ENCODE measurements at regions not wholly inside any gene's neighbourhood (a gene's known extent, or its start where the extent isn't known, plus 50 kb on each side); places are given as distances from the start of the nearest gene placed in this dataset.

DNA sequence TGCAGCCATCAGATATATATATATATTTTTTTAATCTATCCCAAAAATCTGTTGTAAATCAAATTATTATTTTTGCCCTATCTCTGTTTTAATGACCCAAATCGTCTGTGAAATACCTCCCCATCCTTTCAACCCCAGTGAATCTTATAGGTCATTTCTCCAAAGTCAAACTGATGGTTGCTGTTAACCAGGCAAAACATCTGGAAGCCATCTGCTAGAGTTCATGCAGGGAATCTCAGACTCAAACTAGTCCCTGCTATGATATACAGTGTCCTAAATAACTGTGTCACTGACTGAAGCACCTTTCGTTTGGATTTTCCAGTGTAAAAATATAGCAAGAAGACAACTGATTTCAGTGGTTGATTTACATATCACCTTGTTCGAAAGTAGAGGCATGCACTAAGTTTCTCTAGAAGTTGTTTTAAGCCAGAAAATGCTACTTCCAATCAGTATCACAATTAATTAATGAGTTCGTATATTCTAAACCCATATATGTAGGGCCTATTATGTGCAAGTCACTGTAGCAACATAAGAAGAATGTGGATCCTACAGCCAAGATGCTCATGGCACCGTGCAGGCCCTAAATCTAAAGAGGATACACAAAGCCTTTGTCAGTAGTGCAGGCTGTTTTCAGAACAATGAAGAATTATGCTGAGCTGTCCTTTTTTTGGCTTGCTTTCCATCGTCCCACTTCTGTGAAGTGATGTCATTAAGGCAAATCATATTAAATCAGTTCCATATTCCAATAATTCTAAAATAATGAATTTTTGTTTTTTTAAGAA, 566.0 kb downstream of the STK39 start:
- no peaks in the 10 kb centered on the region for H3K4me1 ChIP-seq (ENCODE audit: control extremely low read depth in 1 of 4, control insufficient read depth in 4 of 4, insufficient read depth in 4 of 4, low read length in 3 of 4)
- no peaks in the 10 kb centered on the region for H3K9me3 ChIP-seq (ENCODE audit: control extremely low read depth in 1 of 5, control insufficient read depth in 4 of 5, insufficient read depth in 2 of 5, low read depth in 1 of 5, low read length in 4 of 5)
- no peak for DNase-seq
- 98% methylated on average over 4 of the region's 6 CpGs for WGBS (ENCODE audit: insufficient coverage)
- H3K4me3 ChIP-seq (ENCODE audit: control insufficient read depth in 1 of 7, extremely low read depth in 1 of 7, insufficient read depth in 4 of 7, low read depth in 2 of 7, low read length in 6 of 7), result no peak overlapping the region
- H3K27ac ChIP-seq (ENCODE audit: insufficient read depth in 1 of 2, low read depth in 1 of 2, low read length in 2 of 2, poor library complexity in 1 of 2, severe bottlenecking in 2 of 2), result no peak overlapping the region
- H3K27me3 ChIP-seq (replicated peaks in 2 of 5; ENCODE audit: control insufficient read depth in 4 of 5, insufficient read depth in 5 of 5, low read length in 4 of 5), result no peaks in the 10 kb centered on the region
- ChIA-PET CTCF (no interaction called here), POLR2A (no interaction called here)
- no peaks in the 10 kb centered on the region for H3K36me3 ChIP-seq (ENCODE audit: control insufficient read depth in 4 of 4, insufficient read depth in 4 of 4, low read length in 3 of 4)

DNA sequence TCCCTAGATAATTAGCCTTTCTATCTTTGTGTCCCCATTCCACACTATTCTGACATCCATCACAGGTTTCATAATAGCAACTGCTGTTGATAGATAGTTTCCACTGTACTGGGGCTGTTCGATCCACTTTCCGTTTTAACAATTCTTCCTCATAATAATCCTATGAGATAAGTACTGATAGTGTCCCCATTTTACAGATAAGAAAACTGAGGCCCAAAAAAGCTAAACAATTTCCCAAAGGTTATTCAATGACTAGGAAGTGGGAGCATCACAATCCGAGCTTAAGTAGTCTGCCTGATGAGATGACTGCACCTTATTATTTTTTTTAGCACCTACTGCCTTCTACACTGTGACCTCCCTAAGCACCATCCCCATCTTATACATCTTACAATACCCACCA, 569.2 kb downstream of the STK39 start:
- Histone ChIP-seq H3K36me3 (ENCODE audit: control insufficient read depth in 4 of 4, insufficient read depth in 4 of 4, low read length in 3 of 4) (no peaks in the 10 kb centered on the region), H3K4me1 (ENCODE audit: control extremely low read depth in 1 of 4, control insufficient read depth in 4 of 4, insufficient read depth in 4 of 4, low read length in 3 of 4) (no peaks in the 10 kb centered on the region), H3K27me3 (replicated peaks in 2 of 5; ENCODE audit: control insufficient read depth in 4 of 5, insufficient read depth in 5 of 5, low read length in 4 of 5) (no peaks in the 10 kb centered on the region), H3K9me3 (ENCODE audit: control extremely low read depth in 1 of 5, control insufficient read depth in 4 of 5, insufficient read depth in 2 of 5, low read depth in 1 of 5, low read length in 4 of 5) (no peaks in the 10 kb centered on the region), H3K4me3 (ENCODE audit: control insufficient read depth in 1 of 7, extremely low read depth in 1 of 7, insufficient read depth in 4 of 7, low read depth in 2 of 7, low read length in 6 of 7) (no peak overlapping the region), H3K27ac (ENCODE audit: insufficient read depth in 1 of 2, low read depth in 1 of 2, low read length in 2 of 2, poor library complexity in 1 of 2, severe bottlenecking in 2 of 2) (no peak overlapping the region)
- ChIA-PET CTCF (no interaction called here), POLR2A (no interaction called here)
- 94% methylated on average over 3 of the region's 3 CpGs for WGBS (ENCODE audit: insufficient coverage)
- no peak for DNase-seq

DNA sequence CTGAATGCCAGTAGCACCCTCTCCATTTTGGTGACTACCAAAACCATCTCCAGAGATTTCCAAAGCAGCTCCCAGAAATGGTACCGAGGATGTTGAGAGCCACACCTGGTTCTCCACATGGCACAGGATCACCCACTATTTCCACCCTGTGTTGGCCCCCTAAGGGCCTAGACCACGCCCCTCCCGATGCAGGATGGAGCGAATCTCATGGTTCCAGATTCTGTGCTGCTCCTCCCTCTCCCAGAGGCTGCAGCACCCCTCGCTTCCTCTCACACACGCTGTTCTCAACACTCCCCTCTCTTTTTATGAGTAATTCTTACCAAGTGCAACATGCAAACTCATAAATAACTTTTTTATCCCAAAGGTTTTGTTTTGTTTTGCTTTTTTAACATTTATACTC, 571.5 kb downstream of the STK39 start:
- ChIA-PET POLR2A (no interaction called here), CTCF (no interaction called here)
- Histone ChIP-seq H3K36me3 (ENCODE audit: control insufficient read depth in 4 of 4, insufficient read depth in 4 of 4, low read length in 3 of 4) (no peaks in the 10 kb centered on the region), H3K4me3 (ENCODE audit: control insufficient read depth in 1 of 7, extremely low read depth in 1 of 7, insufficient read depth in 4 of 7, low read depth in 2 of 7, low read length in 6 of 7) (no peak overlapping the region), H3K4me1 (ENCODE audit: control extremely low read depth in 1 of 4, control insufficient read depth in 4 of 4, insufficient read depth in 4 of 4, low read length in 3 of 4) (no peaks in the 10 kb centered on the region), H3K27me3 (replicated peaks in 2 of 5; ENCODE audit: control insufficient read depth in 4 of 5, insufficient read depth in 5 of 5, low read length in 4 of 5) (no peaks in the 10 kb centered on the region), H3K9me3 (ENCODE audit: control extremely low read depth in 1 of 5, control insufficient read depth in 4 of 5, insufficient read depth in 2 of 5, low read depth in 1 of 5, low read length in 4 of 5) (peaks cover 0 to 2% (median 0%) of the 10 kb centered on the region in 5 experiments), H3K27ac (ENCODE audit: insufficient read depth in 1 of 2, low read depth in 1 of 2, low read length in 2 of 2, poor library complexity in 1 of 2, severe bottlenecking in 2 of 2) (no peak overlapping the region)
- DNase-seq, result no peak
- WGBS (ENCODE audit: insufficient coverage), result 97% methylated on average over 6 of the region's 6 CpGs

DNA sequence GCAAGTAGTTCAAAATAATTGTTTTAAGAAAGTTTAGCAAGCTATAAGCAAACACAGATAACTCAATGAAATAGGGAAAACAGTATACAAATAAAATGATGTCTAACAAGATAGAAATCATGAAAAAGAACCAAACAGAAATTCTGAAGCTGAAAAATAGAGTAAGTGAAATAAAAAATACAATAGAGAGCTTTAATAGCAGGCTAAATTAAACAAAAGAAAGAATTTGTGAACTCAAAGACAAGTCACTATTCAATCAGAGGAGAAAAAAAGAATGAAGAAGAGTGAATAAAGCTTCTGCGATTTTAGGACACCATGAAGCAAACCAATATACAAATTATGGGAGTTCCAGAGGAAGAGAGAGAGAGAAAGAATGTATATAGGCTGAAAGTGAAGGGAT, 576.8 kb downstream of the STK39 start:
- no peaks in the 10 kb centered on the region for H3K36me3 ChIP-seq (ENCODE audit: control insufficient read depth in 4 of 4, insufficient read depth in 4 of 4, low read length in 3 of 4)
- WGBS (ENCODE audit: insufficient coverage), result no CpG with 5 or more reads among the region's 1 CpG
- ChIA-PET CTCF (no interaction called here), POLR2A (no interaction called here)
- no peak overlapping the region for H3K27ac ChIP-seq (ENCODE audit: insufficient read depth in 1 of 2, low read depth in 1 of 2, low read length in 2 of 2, poor library complexity in 1 of 2, severe bottlenecking in 2 of 2)
- no peak for DNase-seq
- H3K4me3 ChIP-seq (ENCODE audit: control insufficient read depth in 1 of 7, extremely low read depth in 1 of 7, insufficient read depth in 4 of 7, low read depth in 2 of 7, low read length in 6 of 7), result no peak overlapping the region
- H3K27me3 ChIP-seq (replicated peaks in 2 of 5; ENCODE audit: control insufficient read depth in 4 of 5, insufficient read depth in 5 of 5, low read length in 4 of 5), result no peaks in the 10 kb centered on the region
- no peaks in the 10 kb centered on the region for H3K4me1 ChIP-seq (ENCODE audit: control extremely low read depth in 1 of 4, control insufficient read depth in 4 of 4, insufficient read depth in 4 of 4, low read length in 3 of 4)
- peaks cover 0 to 7% (median 2%) of the 10 kb centered on the region in 5 experiments for H3K9me3 ChIP-seq (ENCODE audit: control extremely low read depth in 1 of 5, control insufficient read depth in 4 of 5, insufficient read depth in 2 of 5, low read depth in 1 of 5, low read length in 4 of 5)

DNA sequence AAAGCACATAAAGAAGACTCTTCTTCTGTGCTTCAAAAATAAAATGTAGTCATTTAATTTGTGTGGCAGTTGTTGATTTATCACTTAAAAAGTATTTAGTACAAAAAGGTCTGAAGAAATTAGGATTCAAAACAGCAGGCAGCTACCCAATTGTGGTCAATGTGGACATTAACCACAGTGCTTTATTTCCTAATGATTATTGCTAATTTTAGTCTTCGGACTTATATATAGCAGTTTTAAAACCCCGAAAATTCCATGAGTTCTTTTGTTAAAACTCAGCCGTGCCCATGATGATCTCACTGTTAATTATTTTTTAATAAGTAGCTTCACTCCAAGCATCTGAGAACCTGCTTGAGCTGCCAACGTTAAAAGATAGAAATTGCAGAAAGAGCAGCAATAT, 594.3 kb downstream of the STK39 start:
- WGBS (ENCODE audit: insufficient coverage), result 100% methylated on average over 2 of the region's 4 CpGs

DNA sequence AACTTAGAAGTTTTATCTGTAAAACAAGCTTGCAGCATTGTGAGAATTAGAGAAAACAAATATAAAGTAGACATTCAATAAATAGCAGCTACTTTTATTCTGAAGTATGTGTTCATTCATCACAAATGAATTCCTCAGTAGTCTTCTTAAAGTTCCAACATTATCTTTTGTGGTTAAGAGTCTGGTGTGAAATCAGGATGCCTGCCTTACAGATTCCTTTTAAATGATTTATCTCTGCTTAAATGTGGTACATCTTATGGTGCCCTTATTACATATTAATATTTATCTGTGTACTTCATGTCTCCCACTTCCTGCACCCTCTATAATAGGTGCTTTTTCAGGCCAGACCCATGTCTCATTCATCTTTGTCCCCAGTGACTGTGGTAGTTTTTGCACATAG, 595.0 kb downstream of the STK39 start:
- DNase-seq, result no peak
- CTCF ChIA-PET, result no interaction called here

More for the DNA sequence above, 594.3 kb downstream of the STK39 start:
- no peak overlapping the region for H3K27ac ChIP-seq (ENCODE audit: insufficient read depth in 1 of 2, low read depth in 1 of 2, low read length in 2 of 2, poor library complexity in 1 of 2, severe bottlenecking in 2 of 2)
- DNase-seq, result no peak
- no peaks in the 10 kb centered on the region for H3K4me1 ChIP-seq (ENCODE audit: control extremely low read depth in 1 of 4, control insufficient read depth in 4 of 4, insufficient read depth in 4 of 4, low read length in 3 of 4)
- CTCF ChIA-PET, result no interaction called here
- POLR2A ChIA-PET, result no interaction called here
- no peaks in the 10 kb centered on the region for H3K27me3 ChIP-seq (replicated peaks in 2 of 5; ENCODE audit: control insufficient read depth in 4 of 5, insufficient read depth in 5 of 5, low read length in 4 of 5)
- H3K36me3 ChIP-seq (ENCODE audit: control insufficient read depth in 4 of 4, insufficient read depth in 4 of 4, low read length in 3 of 4), result no peaks in the 10 kb centered on the region
- H3K9me3 ChIP-seq (ENCODE audit: control extremely low read depth in 1 of 5, control insufficient read depth in 4 of 5, insufficient read depth in 2 of 5, low read depth in 1 of 5, low read length in 4 of 5), result no peaks in the 10 kb centered on the region
- H3K4me3 ChIP-seq (ENCODE audit: control insufficient read depth in 1 of 7, extremely low read depth in 1 of 7, insufficient read depth in 4 of 7, low read depth in 2 of 7, low read length in 6 of 7), result no peak overlapping the region

DNA sequence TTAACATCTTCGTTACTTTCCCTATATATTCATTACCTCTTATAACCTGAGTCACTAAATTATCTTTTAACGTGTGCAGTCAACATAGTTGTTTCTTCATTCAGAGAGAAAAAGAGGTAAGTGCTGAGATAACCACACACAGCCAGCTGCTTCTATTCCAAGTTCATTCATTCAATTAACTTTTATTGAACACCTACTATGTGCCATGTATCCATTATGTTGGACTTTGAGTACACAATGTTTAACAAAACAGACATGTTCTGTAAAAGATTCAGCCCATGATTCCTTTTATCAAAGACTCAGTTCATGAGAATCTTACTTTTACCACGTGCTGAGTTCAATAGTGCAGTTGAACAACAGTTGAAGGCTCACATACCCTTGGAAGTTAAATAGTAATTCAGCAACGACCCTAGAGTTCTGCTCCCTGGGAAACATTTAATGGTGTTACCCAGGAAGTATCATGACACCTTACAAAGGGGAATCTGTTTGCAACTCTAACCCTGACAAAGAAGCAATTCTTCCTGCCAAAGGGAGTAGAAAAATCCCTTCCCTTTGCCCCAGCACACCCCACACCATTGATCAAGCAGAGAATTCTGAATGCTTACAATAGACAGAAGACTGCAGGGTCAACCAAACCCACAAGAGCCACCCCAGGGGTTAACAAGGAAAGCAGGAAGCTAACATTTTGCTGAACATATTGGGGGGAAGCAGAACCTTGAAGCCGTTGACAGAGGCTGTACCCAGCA, 595.8 kb downstream of the STK39 start:
- Histone ChIP-seq H3K27me3 (replicated peaks in 2 of 5; ENCODE audit: control insufficient read depth in 4 of 5, insufficient read depth in 5 of 5, low read length in 4 of 5) (no peaks in the 10 kb centered on the region), H3K4me1 (ENCODE audit: control extremely low read depth in 1 of 4, control insufficient read depth in 4 of 4, insufficient read depth in 4 of 4, low read length in 3 of 4) (no peaks in the 10 kb centered on the region), H3K4me3 (ENCODE audit: control insufficient read depth in 1 of 7, extremely low read depth in 1 of 7, insufficient read depth in 4 of 7, low read depth in 2 of 7, low read length in 6 of 7) (no peak overlapping the region), H3K9me3 (ENCODE audit: control extremely low read depth in 1 of 5, control insufficient read depth in 4 of 5, insufficient read depth in 2 of 5, low read depth in 1 of 5, low read length in 4 of 5) (no peaks in the 10 kb centered on the region), H3K36me3 (ENCODE audit: control insufficient read depth in 4 of 4, insufficient read depth in 4 of 4, low read length in 3 of 4) (no peaks in the 10 kb centered on the region), H3K27ac (ENCODE audit: insufficient read depth in 1 of 2, low read depth in 1 of 2, low read length in 2 of 2, poor library complexity in 1 of 2, severe bottlenecking in 2 of 2) (no peak overlapping the region)
- 96% methylated on average over 3 of the region's 5 CpGs for WGBS (ENCODE audit: insufficient coverage)
- ChIA-PET CTCF (no interaction called here), POLR2A (no interaction called here)
- DNase-seq, result no peak

More for the DNA sequence above, 595.0 kb downstream of the STK39 start:
- Histone ChIP-seq H3K27me3 (replicated peaks in 2 of 5; ENCODE audit: control insufficient read depth in 4 of 5, insufficient read depth in 5 of 5, low read length in 4 of 5) (no peaks in the 10 kb centered on the region), H3K4me1 (ENCODE audit: control extremely low read depth in 1 of 4, control insufficient read depth in 4 of 4, insufficient read depth in 4 of 4, low read length in 3 of 4) (no peaks in the 10 kb centered on the region), H3K27ac (ENCODE audit: insufficient read depth in 1 of 2, low read depth in 1 of 2, low read length in 2 of 2, poor library complexity in 1 of 2, severe bottlenecking in 2 of 2) (no peak overlapping the region), H3K9me3 (ENCODE audit: control extremely low read depth in 1 of 5, control insufficient read depth in 4 of 5, insufficient read depth in 2 of 5, low read depth in 1 of 5, low read length in 4 of 5) (no peaks in the 10 kb centered on the region), H3K4me3 (ENCODE audit: control insufficient read depth in 1 of 7, extremely low read depth in 1 of 7, insufficient read depth in 4 of 7, low read depth in 2 of 7, low read length in 6 of 7) (no peak overlapping the region), H3K36me3 (ENCODE audit: control insufficient read depth in 4 of 4, insufficient read depth in 4 of 4, low read length in 3 of 4) (no peaks in the 10 kb centered on the region)
- POLR2A ChIA-PET, result no interaction called here
